SK-N-SH (cell line): ENCODE measurements at regions not wholly inside any gene's neighbourhood (a gene's known extent, or its start where the extent isn't known, plus 50 kb on each side); places are given as distances from the start of the nearest gene placed in this dataset.

Experiments used
- CTCF ChIA-PET: fragments of 300-600, 350-600 bp; formaldehyde crosslinking; extraction: SDS; loops from one replicate; lab custom pipeline; 2021; lab: Yijun Ruan, JAX
- POLR2A ChIA-PET: fragments of 350-600 bp; sonication (Branson Sonifier 250); formaldehyde crosslinking; extraction: SDS; loops from one replicate; lab custom pipeline; 2020; ENCODE audit warnings: antibody characterized with exemption, inconsistent platforms; lab: Yijun Ruan, JAX
- DNase-seq: peaks from one replicate; pipeline ENCODE4 v3.0.0; 2012
- H2AFZ ChIP-seq: fragments of 200-600 bp; sonication (generic); 2 replicates; pipeline ENCODE4 v1.8.1; 2016; ENCODE audit warnings: antibody characterized with exemption, mild to moderate bottlenecking, low read depth
- H3F3A ChIP-seq: fragments of 200-600 bp; sonication (generic); replicated peaks from 2 replicates; pipeline ENCODE3; 2016; ENCODE audit warnings: antibody characterized with exemption, mild to moderate bottlenecking; ENCODE audit not compliant: insufficient read depth
- H3K27ac ChIP-seq, 2 experiments: fragments of 200-500 bp in 1 of 2; fragments of 200-600 bp in 1 of 2; sonication (Bioruptor generic) in 1 of 2; sonication (generic), shearing (Covaris generic) in 1 of 2; 2 replicates each; pipeline versions ENCODE4 v1.5.1 to v1.6.1; 2014 to 2016; ENCODE audit warnings: low read depth in 2 of 2, inconsistent platforms in 1 of 2, low read length in 1 of 2, mild to moderate bottlenecking in 1 of 2, mixed read lengths in 1 of 2
- H3K27me3 ChIP-seq: fragments of 200-600 bp; sonication (generic), shearing (Covaris generic); 2 replicates; pipeline ENCODE4 v1.6.1; 2016; ENCODE audit warnings: mixed run types; ENCODE audit not compliant: insufficient read depth
- H3K36me3 ChIP-seq, 2 experiments: fragments of 200-500 bp in 1 of 2; fragments of 200-600 bp in 1 of 2; sonication (Bioruptor generic) in 1 of 2; sonication (generic) in 1 of 2; replicated peaks in 1 of 2; 2 replicates each; pipeline versions ENCODE3 to v1.5.1; 2014 to 2016; ENCODE audit warnings: low read length in 1 of 2, mild to moderate bottlenecking in 1 of 2; ENCODE audit not compliant: insufficient read depth in 2 of 2, control insufficient read depth in 1 of 2
- H3K4me1 ChIP-seq, 2 experiments: fragments of 200-500 bp in 1 of 2; fragments of 200-600 bp in 1 of 2; sonication (Bioruptor generic) in 1 of 2; sonication (generic), shearing (Covaris generic) in 1 of 2; 2 replicates each; pipeline versions ENCODE4 v1.5.1 to v1.6.1; 2014 to 2016; ENCODE audit warnings: low read depth in 1 of 2, low read length in 1 of 2, mixed run types in 1 of 2; ENCODE audit not compliant: insufficient read depth in 2 of 2, control insufficient read depth in 1 of 2
- H3K4me2 ChIP-seq: fragments of 200-600 bp; sonication (generic), shearing (Covaris generic); 2 replicates; pipeline ENCODE4 v1.6.1; 2017; ENCODE audit warnings: mixed run types
- H3K4me3 ChIP-seq, 2 experiments: fragments of 200-500 bp in 1 of 2; fragments of 200-600 bp in 1 of 2; sonication (Bioruptor generic) in 1 of 2; sonication (generic), shearing (Covaris generic) in 1 of 2; 2 replicates each; pipeline versions ENCODE4 v1.5.1 to v1.8.1; 2014 to 2016; ENCODE audit warnings: low read depth in 2 of 2, inconsistent platforms in 1 of 2, low read length in 1 of 2, mild to moderate bottlenecking in 1 of 2, mixed read lengths in 1 of 2, moderate library complexity in 1 of 2
- H3K79me2 ChIP-seq: fragments of 200-600 bp; sonication (generic); 2 replicates; pipeline ENCODE4 v1.8.1; 2017; ENCODE audit warnings: mild to moderate bottlenecking; ENCODE audit not compliant: insufficient read depth
- H3K9ac ChIP-seq: fragments of 200-600 bp; sonication (generic); 2 replicates; pipeline ENCODE4 v1.6.1; 2017; ENCODE audit warnings: mixed run types
- H3K9me2 ChIP-seq: fragments of 200-600 bp; sonication (generic); 2 replicates; pipeline ENCODE4 v1.6.1; 2017; ENCODE audit warnings: mixed run types
- H3K9me3 ChIP-seq: fragments of 200-600 bp; sonication (generic); 2 replicates; pipeline ENCODE4 v1.6.1; 2017; ENCODE audit warnings: mixed run types, mild to moderate bottlenecking, moderate library complexity
- H4K20me1 ChIP-seq: fragments of 200-600 bp; sonication (generic); 2 replicates; pipeline ENCODE4 v1.6.1; 2017; ENCODE audit warnings: mild to moderate bottlenecking, mixed run types; ENCODE audit not compliant: insufficient read depth
- CHD2 ChIP-seq: fragments of 150-350 bp; IDR thresholded peaks from 2 replicates; pipeline ENCODE4 v1.6.1; 2018; ENCODE audit warnings: low read length; ENCODE audit not compliant: partially characterized antibody
- ELF1 ChIP-seq: IDR thresholded peaks from 2 replicates; pipeline ENCODE4 v1.4.0; 2012
- EZH2phosphoT487 ChIP-seq: fragments of 200-600 bp; sonication (generic); IDR thresholded peaks from 2 replicates; pipeline ENCODE4 v1.6.1; 2017; ENCODE audit warnings: low read depth, mixed run types, mild to moderate bottlenecking, antibody characterized with exemption, moderate library complexity, borderline replicate concordance
- FOXM1 ChIP-seq: IDR thresholded peaks from 2 replicates; pipeline ENCODE4 v1.4.0; 2012; ENCODE audit warnings: low read depth, mild to moderate bottlenecking
- JUND ChIP-seq: IDR thresholded peaks from 2 replicates; pipeline ENCODE4 v1.4.0; 2012
- MAX ChIP-seq: IDR thresholded peaks from 2 replicates; pipeline ENCODE4 v1.4.0; 2012; ENCODE audit warnings: low read depth
- MEF2A ChIP-seq: IDR thresholded peaks from 2 replicates; pipeline ENCODE4 v1.4.0; 2012; ENCODE audit warnings: low read depth, borderline replicate concordance
- REST ChIP-seq: IDR thresholded peaks from 2 replicates; pipeline ENCODE4 v1.6.1; 2012; ENCODE audit warnings: mild to moderate bottlenecking, low read depth, low read length, moderate library complexity
- RXRA ChIP-seq: IDR thresholded peaks from 2 replicates; pipeline ENCODE4 v1.4.0; 2012; ENCODE audit warnings: low read depth, mild to moderate bottlenecking, borderline replicate concordance
- TCF12 ChIP-seq: IDR thresholded peaks from 2 replicates; pipeline ENCODE4 v1.4.0; 2012
- TEAD4 ChIP-seq: IDR thresholded peaks from 2 replicates; pipeline ENCODE4 v1.4.0; 2012; ENCODE audit warnings: mild to moderate bottlenecking, borderline replicate concordance; ENCODE audit not compliant: insufficient read depth
- USF1 ChIP-seq: IDR thresholded peaks from 2 replicates; pipeline ENCODE4 v1.4.0; 2012; ENCODE audit warnings: low read depth, borderline replicate concordance
- USF2 ChIP-seq: fragments of 150-350 bp; IDR thresholded peaks from 2 replicates; pipeline ENCODE4 v1.6.1; 2017; ENCODE audit warnings: antibody characterized with exemption, low read length, low read depth, borderline replicate concordance
- YY1 ChIP-seq: IDR thresholded peaks from 2 replicates; pipeline ENCODE4 v1.4.0; 2012; ENCODE audit warnings: low read depth, mild to moderate bottlenecking
- ZBTB33 ChIP-seq: IDR thresholded peaks from 2 replicates; pipeline ENCODE4 v1.4.0; 2012; ENCODE audit warnings: low read depth, borderline replicate concordance
- WGBS: methylation state at CpG from one replicate; pipeline ENCODE4 v1.1.6; 2017; ENCODE audit warnings: low lambda C conversion rate; 5-methylcytosine and 5-hydroxymethylcytosine counted together

- H3K9ac ChIP-seq, result no peak overlapping the region
- no peaks in the 10 kb centered on the region for H3K36me3 ChIP-seq
- H3K4me1 ChIP-seq, result no peaks in the 10 kb centered on the region
- 21% methylated on average over 2 of the region's 2 CpGs for WGBS
- no peaks in the 10 kb centered on the region for H3F3A ChIP-seq
- TF ChIP-seq ELF1 (no peak), TEAD4 (no peak), ZBTB33 (no peak), FOXM1 (no peak), USF2 (no peak), USF1 (no peak), MAX (no peak), CHD2 (no peak), MEF2A (no peak), JUND (no peak), RXRA (no peak), REST (no peak), EZH2phosphoT487 (no peak), TCF12 (no peak), YY1 (no peak)
- 0 out of 2 replicates have a peak, but pooled peaks cover 3% of the 10 kb centered on the region for H3K9me3 ChIP-seq
- ChIA-PET CTCF (interaction anchor here (0.7 kb wide), 1 partner anchor 785 kb away, joined by 3 read pairs; no protein-coding TSS in a partner anchor), POLR2A (no interaction called here)
- H2AFZ ChIP-seq, result no peak overlapping the region
- H3K27me3 ChIP-seq, result no peaks in the 10 kb centered on the region; the same call in 1 of the 2 replicates
- no peak overlapping the region for H3K4me2 ChIP-seq
- no peak overlapping the region for H3K4me3 ChIP-seq
- peaks cover 4% of the 10 kb centered on the region; the same call in 1 of the 2 replicates for H3K9me2 ChIP-seq
- H3K27ac ChIP-seq, result no peak overlapping the region
- DNase-seq, result no peak
- H3K79me2 ChIP-seq, result no peaks in the 10 kb centered on the region
- H4K20me1 ChIP-seq, result no peaks in the 10 kb centered on the region
Observed at GRCh38 chr1:199561334-199561733, 466.2 kb upstream of the NR5A2 start.
